ENCODE measurements at regions not wholly inside any gene's neighbourhood (a gene's known extent, or its start where the extent isn't known, plus 50 kb on each side); places are given as distances from the start of the nearest gene placed in this dataset.

DNA sequence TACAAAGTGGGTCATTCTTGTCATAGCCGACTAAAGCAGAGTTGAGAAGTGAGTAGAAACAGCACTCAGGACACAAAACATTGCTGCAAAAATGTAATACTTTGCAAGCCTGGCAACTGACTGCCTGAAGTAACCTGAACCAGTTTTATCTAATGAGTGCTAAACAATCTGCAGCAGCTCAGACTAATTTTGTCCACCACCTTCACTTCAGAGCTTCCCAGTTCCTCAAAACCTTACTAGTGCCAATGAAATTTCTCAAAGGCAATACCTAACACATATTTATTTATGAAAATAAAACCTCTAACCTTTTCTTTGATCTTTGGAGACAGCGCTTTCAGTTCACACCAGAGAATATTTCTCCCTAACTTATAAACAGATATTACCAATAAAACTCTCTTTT is 56.7 kb upstream of the FKBP1C start:
- intact Hi-C loops (cut with DNase I, micrococcal nuclease): no loop called here
- TF ChIP-seq, protein P1, sequence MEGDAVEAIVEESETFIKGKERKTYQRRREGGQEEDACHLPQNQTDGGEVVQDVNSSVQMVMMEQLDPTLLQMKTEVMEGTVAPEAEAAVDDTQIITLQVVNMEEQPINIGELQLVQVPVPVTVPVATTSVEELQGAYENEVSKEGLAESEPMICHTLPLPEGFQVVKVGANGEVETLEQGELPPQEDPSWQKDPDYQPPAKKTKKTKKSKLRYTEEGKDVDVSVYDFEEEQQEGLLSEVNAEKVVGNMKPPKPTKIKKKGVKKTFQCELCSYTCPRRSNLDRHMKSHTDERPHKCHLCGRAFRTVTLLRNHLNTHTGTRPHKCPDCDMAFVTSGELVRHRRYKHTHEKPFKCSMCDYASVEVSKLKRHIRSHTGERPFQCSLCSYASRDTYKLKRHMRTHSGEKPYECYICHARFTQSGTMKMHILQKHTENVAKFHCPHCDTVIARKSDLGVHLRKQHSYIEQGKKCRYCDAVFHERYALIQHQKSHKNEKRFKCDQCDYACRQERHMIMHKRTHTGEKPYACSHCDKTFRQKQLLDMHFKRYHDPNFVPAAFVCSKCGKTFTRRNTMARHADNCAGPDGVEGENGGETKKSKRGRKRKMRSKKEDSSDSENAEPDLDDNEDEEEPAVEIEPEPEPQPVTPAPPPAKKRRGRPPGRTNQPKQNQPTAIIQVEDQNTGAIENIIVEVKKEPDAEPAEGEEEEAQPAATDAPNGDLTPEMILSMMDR (IDR thresholded peaks at IDR 0.05): no peak
- DNase-seq (no peak), ATAC-seq (no peak)
- no peaks in the 10 kb centered on the region for H3K36me3 ChIP-seq (ENCODE audit: low read depth)
- no peak overlapping the region for H3K4me3 ChIP-seq
- no peaks in the 10 kb centered on the region for H3K4me1 ChIP-seq (ENCODE audit: low read depth)
- H3K9me3 ChIP-seq: no peaks in the 10 kb centered on the region
